ENCODE measurements at regions not wholly inside any gene's neighbourhood (a gene's known extent, or its start where the extent isn't known, plus 50 kb on each side); places are given as distances from the start of the nearest gene placed in this dataset.

GRCh38 chr19:31099515-31100205 lies 249.6 kb downstream of the TSHZ3 start:
- Histone ChIP-seq H3K36me3 (ENCODE audit: control insufficient read depth, insufficient read depth, low read length) (no peaks in the 10 kb centered on the region), H3K4me3 (ENCODE audit: low read depth, low read length) (no peak overlapping the region), H3K27me3 (ENCODE audit: control insufficient read depth, insufficient read depth, low read length) (no peaks in the 10 kb centered on the region)
- CTCF ChIA-PET: interaction anchor here (0.9 to 3.0 kb wide), 3 partner anchors 10 to 431 kb away, joined by 3 to 20 read pairs (median 3); no protein-coding TSS in a partner anchor
- POLR2A ChIA-PET: no interaction called here
- DNase-seq (ENCODE audit: low read depth): no peak
- TF ChIP-seq CTCF (IDR thresholded peaks at IDR 0.05; ENCODE audit: insufficient read depth, low read depth, low read length): 0 out of 2 replicates have a peak, but pooled peaks have one; percentile 11

GRCh38 chr19:31098836-31099235 lies 250.4 kb downstream of the TSHZ3 start:
- no peaks in the 10 kb centered on the region for H3K27me3 ChIP-seq (ENCODE audit: control insufficient read depth, insufficient read depth, low read length)
- H3K36me3 ChIP-seq (ENCODE audit: control insufficient read depth, insufficient read depth, low read length): no peaks in the 10 kb centered on the region
- no peak for TF ChIP-seq CTCF (IDR thresholded peaks at IDR 0.05; ENCODE audit: insufficient read depth, low read depth, low read length)
- H3K4me3 ChIP-seq (ENCODE audit: low read depth, low read length): no peak overlapping the region
- ChIA-PET POLR2A (no interaction called here), CTCF (interaction anchor here (0.9 to 3.0 kb wide), 3 partner anchors 11 to 430 kb away, joined by 3 to 20 read pairs (median 3); no protein-coding TSS in a partner anchor)
- no peak for DNase-seq (ENCODE audit: low read depth)

DNA sequence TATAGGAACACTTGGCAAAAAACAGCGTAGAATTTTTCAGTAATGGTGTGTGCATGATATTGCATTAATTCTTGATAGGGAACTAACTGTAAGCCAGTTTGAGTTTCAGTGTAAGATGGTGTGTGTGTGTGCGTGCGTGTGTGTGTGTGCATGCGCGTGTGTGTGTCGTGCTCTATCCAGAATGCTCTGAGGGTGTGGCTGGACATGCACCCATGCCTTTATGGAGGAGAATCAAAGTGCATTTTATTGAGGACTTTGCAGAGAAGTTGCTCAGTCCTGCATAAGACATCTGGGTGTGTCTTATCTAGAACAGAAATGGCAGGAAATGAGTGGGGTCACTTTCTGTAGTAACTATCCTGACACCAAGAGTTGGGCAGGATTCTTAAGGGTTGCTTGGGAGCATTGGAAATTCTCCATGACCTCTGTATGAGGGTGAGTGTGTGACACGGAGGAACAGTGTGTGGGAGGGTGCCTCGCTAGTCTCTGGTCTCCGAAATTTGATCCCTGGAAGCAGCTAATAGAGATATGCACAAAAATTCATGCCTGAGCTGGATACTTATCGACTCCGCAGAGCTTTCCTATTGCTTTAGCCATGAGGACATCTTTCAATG lies 252.2 kb downstream of the TSHZ3 start:
- no peak for DNase-seq (ENCODE audit: low read depth)
- Histone ChIP-seq H3K4me3 (ENCODE audit: low read depth, low read length) (no peak overlapping the region), H3K36me3 (ENCODE audit: control insufficient read depth, insufficient read depth, low read length) (no peaks in the 10 kb centered on the region), H3K27me3 (ENCODE audit: control insufficient read depth, insufficient read depth, low read length) (peaks cover 1% of the 10 kb centered on the region; the same call in 1 of the 2 replicates)
- no peak for TF ChIP-seq CTCF (IDR thresholded peaks at IDR 0.05; ENCODE audit: insufficient read depth, low read depth, low read length)
- ChIA-PET CTCF (interaction anchor here (1.2 kb wide), 1 partner anchor 13 kb away, joined by 5 read pairs; no protein-coding TSS in a partner anchor), POLR2A (no interaction called here)

DNA sequence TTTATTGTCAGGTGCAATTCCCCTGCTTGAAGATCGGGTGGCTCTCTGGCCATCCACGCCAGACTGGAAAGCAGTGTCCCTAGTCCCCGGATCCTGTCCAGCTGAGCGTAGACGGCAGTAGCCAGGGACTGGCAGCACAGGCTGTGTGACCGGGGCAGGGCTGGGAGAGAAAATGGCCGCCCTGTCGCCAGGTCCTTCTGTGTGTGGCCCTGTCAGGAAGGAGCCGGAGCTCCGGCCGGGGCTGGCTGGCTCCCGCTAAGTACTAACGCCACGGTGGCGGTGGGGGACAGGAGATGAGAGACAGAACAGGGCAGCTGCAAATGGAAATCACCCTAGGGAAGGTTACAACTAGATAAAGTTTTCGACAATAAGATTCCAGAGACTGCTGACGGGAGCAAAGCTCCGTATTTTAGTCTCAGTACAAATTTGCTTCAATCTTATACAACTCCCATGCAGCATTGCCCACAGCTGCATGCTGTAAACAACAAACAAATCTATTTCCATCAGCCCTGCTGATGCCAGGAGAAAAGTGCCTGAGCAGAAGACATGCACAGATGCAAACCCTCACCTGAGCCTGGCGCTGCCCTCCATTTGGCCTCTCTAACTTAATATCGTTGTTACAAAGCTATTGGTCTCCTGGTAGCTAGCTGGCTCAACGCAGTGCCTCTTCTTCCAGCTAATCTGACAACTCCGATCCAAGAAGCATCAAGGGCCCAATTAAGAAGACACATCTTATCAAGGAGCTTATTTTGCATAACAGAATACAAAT lies 253.0 kb downstream of the TSHZ3 start:
- H3K36me3 ChIP-seq (ENCODE audit: control insufficient read depth, insufficient read depth, low read length): no peaks in the 10 kb centered on the region
- no peak overlapping the region for H3K4me3 ChIP-seq (ENCODE audit: low read depth, low read length)
- TF ChIP-seq CTCF (IDR thresholded peaks at IDR 0.05; ENCODE audit: insufficient read depth, low read depth, low read length): no peak
- POLR2A ChIA-PET: no interaction called here
- H3K27me3 ChIP-seq (ENCODE audit: control insufficient read depth, insufficient read depth, low read length): peaks cover 1% of the 10 kb centered on the region; the same call in 1 of the 2 replicates
- CTCF ChIA-PET: interaction anchor here (1.2 kb wide), 1 partner anchor 13 kb away, joined by 5 read pairs; no protein-coding TSS in a partner anchor
- no peak for DNase-seq (ENCODE audit: low read depth)
